Heart left ventricle (tissue), 16 donors: ENCODE measurements at regions not wholly inside any gene's neighbourhood (a gene's known extent, or its start where the extent isn't known, plus 50 kb on each side); places are given as distances from the start of the nearest gene placed in this dataset.

Experiments used
- ATAC-seq, 4 donors: fragments of 200-7000 bp; cut with Tn5 transposase; one replicate each; pipeline ENCODE4 v1.9.1; 2020 to 2022; ENCODE audit warnings: moderate library complexity in 4 of 4, mild to moderate bottlenecking in 3 of 4, moderate number of reproducible peaks in 1 of 4
- DNase-seq, 5 donors: peaks; one replicate each; pipeline ENCODE4 v3.0.0-alpha.2; 2020
- H3K27ac ChIP-seq, 12 donors: fragments of 200-600 bp; sonication (generic) in 4 of 12; one replicate each; pipeline versions ENCODE4 v1.5.0 to v1.8.0; 2016 to 2022; ENCODE audit warnings: mild to moderate bottlenecking in 2 of 12
- H3K27me3 ChIP-seq, 9 donors: fragments of 200-600 bp; sonication (generic) in 2 of 9; one replicate each; pipeline versions ENCODE4 v1.5.1 to v1.8.0; 2016 to 2022; ENCODE audit warnings: mild to moderate bottlenecking in 3 of 9
- H3K36me3 ChIP-seq, 9 donors: fragments of 200-600 bp; sonication (generic) in 2 of 9; one replicate each; pipeline versions ENCODE4 v1.5.0 to v1.8.0; 2018 to 2022; ENCODE audit warnings: mild to moderate bottlenecking in 2 of 9
- H3K4me1 ChIP-seq, 12 donors: fragments of 200-600 bp; sonication (generic) in 4 of 12; one replicate each; pipeline versions ENCODE4 v1.5.0 to v1.8.0; 2016 to 2022; ENCODE audit warnings: mild to moderate bottlenecking in 3 of 12
- H3K4me3 ChIP-seq, 12 donors: fragments of 200-600 bp; sonication (generic) in 4 of 12; one replicate each; pipeline versions ENCODE4 v1.5.0 to v1.8.0; 2017 to 2022; ENCODE audit warnings: mild to moderate bottlenecking in 9 of 12, moderate library complexity in 4 of 12
- H3K9me3 ChIP-seq, 12 donors: fragments of 200-600 bp; sonication (generic) in 4 of 12; one replicate each; pipeline versions ENCODE4 v1.5.0 to v1.8.0; 2016 to 2022; ENCODE audit warnings: mild to moderate bottlenecking in 1 of 12
- CTCF ChIP-seq, 12 donors: fragments of 200-600 bp; sonication (generic) in 4 of 12; IDR thresholded peaks; one replicate each; pipeline versions ENCODE4 v1.5.0 to v1.8.0; 2018 to 2022; ENCODE audit warnings: antibody characterized with exemption in 12 of 12, mild to moderate bottlenecking in 5 of 12
- POLR2A ChIP-seq, 2 donors: fragments of 450-650 bp; IDR thresholded peaks; one replicate each; pipeline ENCODE4 v1.6.1; 2017; ENCODE audit warnings: antibody characterized with exemption in 2 of 2, mild to moderate bottlenecking in 2 of 2, moderate library complexity in 2 of 2
- WGBS, 4 donors: extraction: QIAGEN DNeasy Blood & Tissue Kit in 2 of 4; methylation state at CpG; one replicate each; pipeline versions ENCODE4 v1.1.5 to v1.1.7; 2013 to 2018; 5-methylcytosine and 5-hydroxymethylcytosine counted together
- intact Hi-C, 10 donors: fragments of 100-400 bp; cut with DNase I; formaldehyde crosslinking; loops; one replicate each; pipeline versions ENCODE4 v1.11.1 to v1.14.2; 2022
- donor health status: ischemic (EF 13 %, LVEDD 7.1; RV severe dilation, severe dysfunction).
- donor health status: healthy with polysubstance abuse.
- donor health status: DM: no; HTN: yes; CAD: no.
- donor health status: DM: no; HTN: no; CAD: no.
- donor health status: ischemic (EF 25% LVEDD 6.9; RV normal size, moderate dysfunction).
- donor health status: ischemic (EF 25% LVEDD 5.7; RV mildly dilated, moderate dysfunction).
- donor health status: healthy.
- donor health status: DM: yes; HTN: yes; CAD: no.
- donor health status: ischemic (EF 35%, LVEDD 5.7; RV mildly dilated, moderate dysfunction).
- donor health status: nonischemic (EF 11% LVEDD 7.7; RV severe dilation, severe dysfunction).
- donor health status: DM: yes; HTN: yes; CAD: no.
- donor health status: PGD.
- donor health status: ischemic (EF 29% LVEDD 5.4; RV normal size, mild dysfunction).
- donor health status: nonischemic (EF 23%, LVEDD 6.1; RV moderate dilation, normal function).

- no peaks in the 10 kb centered on the region for H3K9me3 ChIP-seq
- DNase-seq = no peak
- intact Hi-C loops = no loop called here
These were observed 128.1 kb upstream of the HMGA2 start for GRCh38 chr12:65696227-65696626.

GRCh38 chr12:65699251-65699650, 125.0 kb upstream of the HMGA2 start:
- DNase-seq = no peak
- no peaks in the 10 kb centered on the region for H3K36me3 ChIP-seq
- no peak overlapping the region for H3K4me3 ChIP-seq
- 63 to 77% (median 71%) methylated on average over 2 of the region's 2 CpGs for WGBS, 4 donors
- H3K27ac ChIP-seq = no peak overlapping the region
- TF ChIP-seq CTCF (IDR thresholded peaks at IDR 0.05) (peak in 3 of 12 donors; percentile 8 to 30 (median 23)), POLR2A (IDR thresholded peaks at IDR 0.05) (no peak)
- no peaks in the 10 kb centered on the region for H3K4me1 ChIP-seq
- H3K27me3 ChIP-seq = peaks cover 0 to 4% (median 0%) of the 10 kb centered on the region in 9 donors
- peak in 3 of 4 donors; percentile 47 to 80 (median 75) for ATAC-seq
- intact Hi-C loops = no loop called here
- H3K9me3 ChIP-seq = peaks cover 0 to 9% (median 0%) of the 10 kb centered on the region in 12 donors

More at GRCh38 chr12:65696227-65696626, 128.1 kb upstream of the HMGA2 start:
- no peaks in the 10 kb centered on the region for H3K27me3 ChIP-seq
- ATAC-seq = no peak
- no peaks in the 10 kb centered on the region for H3K4me1 ChIP-seq
- TF ChIP-seq CTCF (IDR thresholded peaks at IDR 0.05) (no peak), POLR2A (IDR thresholded peaks at IDR 0.05) (no peak)
- peak overlapping the region in 1 of 12 donors; percentile 13 for H3K27ac ChIP-seq
- no peaks in the 10 kb centered on the region for H3K36me3 ChIP-seq
- H3K4me3 ChIP-seq = no peak overlapping the region

GRCh38 chr12:65703176-65703575, 121.1 kb upstream of the HMGA2 start:
- Histone ChIP-seq H3K27ac (no peak overlapping the region), H3K9me3 (peaks cover 0 to 33% (median 18%) of the 10 kb centered on the region in 12 donors), H3K27me3 (peaks cover 0 to 4% (median 0%) of the 10 kb centered on the region in 9 donors), H3K4me1 (no peaks in the 10 kb centered on the region), H3K36me3 (no peaks in the 10 kb centered on the region), H3K4me3 (no peak overlapping the region)
- intact Hi-C loops = no loop called here
- TF ChIP-seq CTCF (IDR thresholded peaks at IDR 0.05) = no peak
- TF ChIP-seq POLR2A (IDR thresholded peaks at IDR 0.05) = no peak
- no peak for ATAC-seq
- DNase-seq = no peak
- 94 to 97% (median 96%) methylated on average over 5 of the region's 5 CpGs for WGBS, 4 donors

GRCh38 chr12:65705380-65705876, 118.9 kb upstream of the HMGA2 start:
- Histone ChIP-seq H3K36me3 (no peaks in the 10 kb centered on the region), H3K27ac (no peak overlapping the region), H3K9me3 (peaks cover 0 to 33% (median 18%) of the 10 kb centered on the region in 12 donors), H3K4me3 (no peak overlapping the region), H3K4me1 (no peaks in the 10 kb centered on the region), H3K27me3 (peaks cover 0 to 9% (median 0%) of the 10 kb centered on the region in 9 donors)
- ATAC-seq (no peak), DNase-seq (no peak)
- 92 to 99% (median 93%) methylated on average over 2 of the region's 2 CpGs for whole genome bisulfite sequencing, 4 donors
- TF ChIP-seq POLR2A (IDR thresholded peaks at IDR 0.05) (no peak), CTCF (IDR thresholded peaks at IDR 0.05) (no peak)
- intact Hi-C loops = no loop called here
